ENCODE measurements at regions not wholly inside any gene's neighbourhood (a gene's known extent, or its start where the extent isn't known, plus 50 kb on each side); places are given as distances from the start of the nearest gene placed in this dataset.

DNA sequence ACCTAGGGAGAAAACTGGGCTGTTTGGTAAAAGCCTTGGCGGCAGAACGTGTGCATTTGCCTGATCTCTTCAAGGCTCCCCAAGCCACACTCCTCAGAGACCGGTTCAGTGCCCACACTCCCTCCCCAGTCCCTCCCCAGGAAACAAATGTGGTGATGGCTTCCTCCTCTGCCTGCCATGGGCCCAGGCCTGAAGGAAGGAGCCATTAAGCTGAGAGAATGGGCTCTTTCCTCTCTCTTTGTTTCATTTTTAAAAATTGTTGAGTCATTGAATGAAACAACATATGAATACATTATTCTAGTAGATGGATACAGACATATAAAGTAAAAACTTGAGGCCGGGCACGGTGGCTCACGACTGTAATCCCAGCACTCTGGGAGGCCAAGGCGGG is 50.6 kb upstream of the YWHAQ start:
- in situ Hi-C loops (cut with MboI; ENCODE audit: low pct_unique_long_range_greater_than_20kb, low sequenced_read_pairs), result no loop called here
- peak; percentile 80 for DNase-seq

DNA sequence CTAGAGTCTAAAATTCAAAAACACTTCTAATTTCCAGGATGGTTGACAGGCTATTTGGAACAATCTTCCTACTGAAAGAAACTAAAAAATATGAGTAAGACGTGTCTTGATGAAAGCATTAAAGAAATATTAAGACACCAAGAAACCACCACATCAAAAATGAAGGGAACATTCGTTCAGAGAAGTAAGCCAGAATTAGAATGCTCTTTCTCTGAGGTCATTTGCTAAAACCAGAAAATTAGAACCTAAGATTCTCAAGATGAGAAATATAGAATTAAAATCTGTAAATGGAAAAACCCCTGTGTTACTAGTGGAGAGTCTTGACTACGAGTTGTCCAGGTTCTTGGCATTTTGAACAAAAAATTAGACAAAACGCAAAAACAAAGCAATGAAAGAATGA is 54.8 kb upstream of the YWHAQ start:
- DNase-seq, result no peak
- in situ Hi-C loops (cut with MboI; ENCODE audit: low pct_unique_long_range_greater_than_20kb, low sequenced_read_pairs), result no loop called here

GRCh38 chr2:9686061-9686460 is 55.3 kb upstream of the YWHAQ start:
- DNase-seq, result no peak
- in situ Hi-C loops (cut with MboI; ENCODE audit: low pct_unique_long_range_greater_than_20kb, low sequenced_read_pairs), result no loop called here

DNA sequence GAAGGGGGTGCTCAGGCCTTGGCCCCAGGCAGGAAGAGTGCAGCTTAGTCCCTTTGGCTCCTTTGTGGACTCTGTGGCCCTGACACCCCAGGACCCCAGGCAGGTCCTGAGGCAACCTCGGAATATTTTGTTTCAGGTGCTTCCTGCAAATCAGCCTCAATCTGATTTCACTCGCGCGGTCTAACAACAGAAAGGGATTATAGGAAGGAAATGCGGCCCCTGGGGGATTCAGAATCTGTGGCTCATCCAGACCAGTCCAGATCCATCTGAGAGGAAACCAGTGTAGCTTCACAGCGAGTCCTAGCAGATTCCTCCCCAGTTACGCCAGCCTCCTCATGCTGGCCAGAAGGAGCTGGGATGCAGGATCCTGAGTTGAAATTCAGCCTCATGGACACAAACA is 59.5 kb upstream of the YWHAQ start:
- peak; percentile 36 for DNase-seq
- in situ Hi-C loops (cut with MboI; ENCODE audit: low pct_unique_long_range_greater_than_20kb, low sequenced_read_pairs), result no loop called here

GRCh38 chr2:9690716-9691498 is 60.1 kb upstream of the YWHAQ start:
- in situ Hi-C loops (cut with MboI; ENCODE audit: low pct_unique_long_range_greater_than_20kb, low sequenced_read_pairs), result no loop called here
- DNase-seq, result no peak

DNA sequence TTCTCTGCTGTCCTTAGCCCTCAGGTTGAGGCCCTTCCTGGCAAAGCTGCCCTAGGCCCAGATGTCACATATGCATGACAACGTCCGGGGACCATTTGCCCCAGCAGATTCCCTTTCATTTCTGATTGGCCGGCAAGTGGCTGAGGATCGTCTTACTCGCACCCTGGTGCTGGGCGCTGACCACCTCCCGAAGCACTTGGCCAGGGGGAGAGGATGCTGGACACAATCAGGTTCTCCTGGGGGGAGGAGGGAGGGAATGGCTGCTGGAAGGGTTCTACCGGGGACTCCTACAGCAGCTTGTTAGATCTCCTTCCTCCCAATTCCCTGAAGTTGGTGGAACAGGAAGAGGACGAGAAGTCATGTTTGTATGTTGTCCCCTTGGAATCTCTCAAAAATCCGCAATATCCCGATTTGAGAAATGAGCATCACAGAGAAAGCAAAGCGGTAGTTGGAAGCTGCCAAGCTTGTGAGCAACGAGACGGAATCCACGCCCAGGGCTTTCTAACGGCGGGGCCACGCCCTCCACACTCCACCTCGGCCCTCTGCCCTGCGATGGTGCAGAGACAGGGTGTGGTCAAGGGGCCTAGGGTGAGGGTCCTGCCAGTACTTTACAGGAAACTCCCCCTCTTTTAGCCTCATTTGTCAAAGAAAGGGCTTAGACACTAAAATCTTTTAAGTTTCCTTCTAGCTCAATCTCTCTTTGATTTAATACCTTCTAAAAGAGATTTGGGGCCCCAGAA is 61.8 kb upstream of the YWHAQ start:
- no peak for DNase-seq
- in situ Hi-C loops (cut with MboI; ENCODE audit: low pct_unique_long_range_greater_than_20kb, low sequenced_read_pairs), result no loop called here

- no peak for DNase-seq
- in situ Hi-C loops (cut with MboI; ENCODE audit: low pct_unique_long_range_greater_than_20kb, low sequenced_read_pairs), result no loop called here
Observed at GRCh38 chr2:9693196-9693491, 62.3 kb upstream of the YWHAQ start.

GRCh38 chr2:9693646-9694045 is 62.8 kb upstream of the YWHAQ start:
- DNase-seq, result no peak
- in situ Hi-C loops (cut with MboI; ENCODE audit: low pct_unique_long_range_greater_than_20kb, low sequenced_read_pairs), result no loop called here

- in situ Hi-C loops (cut with MboI; ENCODE audit: low pct_unique_long_range_greater_than_20kb, low sequenced_read_pairs), result no loop called here
- DNase-seq, result no peak
Observed at GRCh38 chr2:9694661-9695234, 64.0 kb upstream of the YWHAQ start.

DNA sequence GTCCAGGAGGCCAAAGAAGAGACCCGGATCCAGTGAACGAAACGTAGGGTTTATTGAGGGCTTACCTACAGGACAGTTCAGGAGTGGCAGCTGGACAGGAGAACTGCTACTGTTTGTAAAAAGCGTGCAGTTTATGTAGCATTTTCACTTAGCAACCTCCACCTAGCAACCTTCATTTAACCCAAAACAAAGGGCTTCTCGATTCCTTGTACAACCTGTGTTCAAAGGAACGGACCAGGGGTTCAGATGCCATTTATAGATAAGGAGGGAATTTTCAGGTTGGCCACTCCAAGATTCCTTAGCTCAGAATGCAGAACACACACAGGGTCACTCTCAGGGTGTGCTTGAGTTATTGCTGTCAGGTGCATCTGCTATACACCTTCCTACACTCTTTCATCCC is 65.1 kb upstream of the YWHAQ start:
- in situ Hi-C loops (cut with MboI; ENCODE audit: low pct_unique_long_range_greater_than_20kb, low sequenced_read_pairs), result no loop called here
- no peak for DNase-seq

DNA sequence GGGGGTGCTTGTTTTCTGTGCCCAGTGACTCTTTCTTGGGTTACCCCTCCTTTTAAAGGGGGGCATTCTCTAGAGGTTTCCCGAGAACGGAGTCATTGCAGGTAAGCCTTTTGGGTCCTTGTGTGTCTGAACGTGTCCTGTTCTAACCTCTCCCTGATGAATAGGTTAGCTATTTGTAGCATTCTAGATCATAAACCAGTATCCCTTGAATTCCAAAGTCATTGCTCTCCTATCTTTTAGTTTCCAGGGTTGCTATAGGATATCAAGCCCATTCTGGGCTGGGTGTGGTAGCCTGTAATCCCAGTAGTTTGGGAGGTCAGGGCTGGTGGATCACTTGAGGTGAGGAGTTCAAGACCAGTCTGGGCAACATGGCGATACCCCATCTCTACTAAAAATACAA is 65.9 kb upstream of the YWHAQ start:
- in situ Hi-C loops (cut with MboI; ENCODE audit: low pct_unique_long_range_greater_than_20kb, low sequenced_read_pairs), result no loop called here
- no peak for DNase-seq

GRCh38 chr2:9697909-9698308 is 67.1 kb upstream of the YWHAQ start:
- DNase-seq, result no peak
- in situ Hi-C loops (cut with MboI; ENCODE audit: low pct_unique_long_range_greater_than_20kb, low sequenced_read_pairs), result no loop called here

- in situ Hi-C loops (cut with MboI; ENCODE audit: low pct_unique_long_range_greater_than_20kb, low sequenced_read_pairs), result no loop called here
- DNase-seq, result no peak
Observed at GRCh38 chr2:9699139-9700108, 68.6 kb upstream of the YWHAQ start.

DNA sequence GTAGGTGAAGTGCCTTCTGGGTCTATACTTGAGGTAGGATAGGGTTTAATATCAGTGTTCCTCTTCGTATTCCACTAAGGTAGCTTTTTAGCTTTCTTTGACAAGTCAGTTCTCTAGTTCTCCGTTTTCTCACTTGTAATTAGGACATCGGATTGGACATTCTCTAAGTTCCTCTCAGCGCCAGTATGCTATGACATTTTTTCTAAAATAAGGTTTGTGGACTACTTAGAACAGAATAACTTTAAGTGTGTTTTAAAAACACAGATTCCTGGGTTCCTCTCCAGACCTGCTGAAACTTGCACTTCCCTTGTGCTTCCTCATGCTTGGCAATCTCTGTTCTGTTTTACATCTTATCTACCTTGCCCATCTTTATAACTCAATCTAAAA is 69.3 kb upstream of the YWHAQ start:
- no peak for DNase-seq
- in situ Hi-C loops (cut with MboI; ENCODE audit: low pct_unique_long_range_greater_than_20kb, low sequenced_read_pairs), result no loop called here

DNA sequence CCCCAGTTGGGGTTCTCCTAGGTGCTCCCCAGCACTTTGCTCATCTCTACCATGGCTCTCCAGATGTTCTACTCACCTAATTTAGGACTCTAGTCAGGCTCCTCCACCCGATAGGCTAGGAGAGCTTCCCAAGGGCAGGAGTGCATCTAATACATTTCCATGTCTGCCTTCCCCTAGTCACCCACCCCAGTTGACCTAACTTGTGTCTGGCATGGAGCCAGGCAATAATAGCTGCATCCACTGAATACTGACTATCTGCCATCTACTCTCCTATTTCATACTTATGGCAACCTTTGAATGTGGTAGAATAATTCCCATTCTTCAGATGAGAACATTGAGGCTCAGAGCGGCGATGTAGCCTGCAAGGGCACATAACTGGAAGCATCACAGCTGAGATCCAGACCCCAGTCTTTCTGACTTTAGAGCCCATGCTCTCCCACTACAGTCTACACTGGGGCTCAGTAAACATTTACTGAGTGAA is 71.8 kb upstream of the YWHAQ start:
- no peak for DNase-seq
- in situ Hi-C loops (cut with MboI; ENCODE audit: low pct_unique_long_range_greater_than_20kb, low sequenced_read_pairs), result no loop called here

DNA sequence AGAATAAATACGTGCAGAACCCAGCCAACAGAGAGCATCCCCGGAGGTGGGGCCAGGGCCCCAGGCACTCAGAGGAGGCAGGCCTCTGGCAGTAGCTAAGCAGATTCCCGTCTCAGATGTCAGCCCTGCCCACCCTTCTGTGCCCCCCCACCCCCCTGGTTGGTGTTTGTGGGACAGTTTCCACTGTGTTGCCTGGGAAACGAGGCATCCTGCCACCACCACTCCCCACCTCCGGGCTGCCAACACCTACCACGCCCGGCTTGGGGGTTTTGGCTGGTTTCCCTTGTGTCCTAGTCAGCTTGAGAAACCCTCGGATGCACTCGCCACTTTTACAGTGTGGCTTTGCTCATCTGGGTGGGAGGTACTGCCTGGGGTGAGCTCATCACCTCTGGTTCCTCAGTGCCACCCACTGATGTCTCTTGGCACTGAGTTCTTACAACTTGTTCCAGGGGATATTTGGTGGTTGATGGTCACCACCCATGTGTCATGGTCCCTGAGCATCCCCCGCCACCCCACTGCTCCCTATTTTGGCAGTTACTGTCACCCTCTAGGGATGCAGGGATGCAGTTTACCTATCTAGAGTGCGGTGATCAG is 72.4 kb upstream of the YWHAQ start:
- in situ Hi-C loops (cut with MboI; ENCODE audit: low pct_unique_long_range_greater_than_20kb, low sequenced_read_pairs), result no loop called here
- no peak for DNase-seq

GRCh38 chr2:9703701-9704221 is 73.0 kb upstream of the YWHAQ start:
- DNase-seq, result peak; percentile 64
- in situ Hi-C loops (cut with MboI; ENCODE audit: low pct_unique_long_range_greater_than_20kb, low sequenced_read_pairs), result no loop called here

GRCh38 chr2:9704600-9704999 is 73.8 kb upstream of the YWHAQ start:
- in situ Hi-C loops (cut with MboI; ENCODE audit: low pct_unique_long_range_greater_than_20kb, low sequenced_read_pairs), result no loop called here
- DNase-seq, result no peak

GRCh38 chr2:9705196-9705595 is 74.4 kb upstream of the YWHAQ start:
- in situ Hi-C loops (cut with MboI; ENCODE audit: low pct_unique_long_range_greater_than_20kb, low sequenced_read_pairs), result no loop called here
- DNase-seq, result no peak

Measured in KBM-7 (cell line).